Fibroblast of pulmonary artery (primary cell): ENCODE measurements at regions not wholly inside any gene's neighbourhood (a gene's known extent, or its start where the extent isn't known, plus 50 kb on each side); places are given as distances from the start of the nearest gene placed in this dataset.

Experiments used
- DNase-seq: peaks from one replicate; pipeline ENCODE4 v3.0.0-alpha.2; 2010; ENCODE audit warnings: low read depth
- H3K4me3 ChIP-seq: replicated peaks from 2 replicates; pipeline ENCODE4 v1.5.1; 2011; ENCODE audit warnings: low read depth, mild to moderate bottlenecking, control low read depth, low read length, moderate library complexity
- CTCF ChIP-seq: IDR thresholded peaks from 2 replicates; pipeline ENCODE4 v1.5.1; 2011; ENCODE audit warnings: mild to moderate bottlenecking, control low read depth, low read length, inconsistent platforms; ENCODE audit errors: missing control alignments

DNA sequence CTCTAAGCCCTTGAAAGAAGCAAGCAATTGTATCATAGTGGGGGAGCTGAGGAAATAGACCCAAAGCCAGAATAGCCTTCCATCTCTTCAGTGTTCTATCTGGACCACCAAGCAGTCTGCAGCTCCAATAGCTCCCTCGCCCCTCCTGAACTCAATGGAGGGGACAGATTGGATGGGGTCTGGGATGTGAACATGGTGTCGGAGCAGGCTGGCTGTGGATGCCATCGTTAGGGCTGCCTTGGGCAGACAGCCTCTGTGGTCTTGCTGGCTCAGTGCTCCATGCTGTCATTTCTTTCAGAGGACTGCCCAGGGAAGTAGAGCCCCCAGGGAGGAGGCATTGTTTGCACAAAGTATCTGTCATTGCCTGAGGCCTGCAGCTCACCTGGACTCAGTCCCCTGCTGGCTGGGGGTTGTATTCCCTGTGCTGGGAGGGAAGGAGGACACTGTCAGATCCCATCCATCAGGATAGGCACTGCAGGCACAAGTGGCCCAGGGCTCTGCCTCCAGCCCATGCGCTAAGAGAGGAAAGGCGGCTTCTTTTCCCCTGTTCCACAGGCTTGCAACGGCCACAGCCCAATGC is 537.7 kb downstream of the BUD13 start:
- DNase-seq, result no peak
- TF ChIP-seq CTCF, result no peak

GRCh38 chr11:116233561-116233960 is 539.2 kb downstream of the BUD13 start:
- no peak overlapping the region for H3K4me3 ChIP-seq
- DNase-seq, result no peak
- TF ChIP-seq CTCF, result no peak

More for the DNA sequence above, 537.7 kb downstream of the BUD13 start:
- H3K4me3 ChIP-seq, result no peak overlapping the region

DNA sequence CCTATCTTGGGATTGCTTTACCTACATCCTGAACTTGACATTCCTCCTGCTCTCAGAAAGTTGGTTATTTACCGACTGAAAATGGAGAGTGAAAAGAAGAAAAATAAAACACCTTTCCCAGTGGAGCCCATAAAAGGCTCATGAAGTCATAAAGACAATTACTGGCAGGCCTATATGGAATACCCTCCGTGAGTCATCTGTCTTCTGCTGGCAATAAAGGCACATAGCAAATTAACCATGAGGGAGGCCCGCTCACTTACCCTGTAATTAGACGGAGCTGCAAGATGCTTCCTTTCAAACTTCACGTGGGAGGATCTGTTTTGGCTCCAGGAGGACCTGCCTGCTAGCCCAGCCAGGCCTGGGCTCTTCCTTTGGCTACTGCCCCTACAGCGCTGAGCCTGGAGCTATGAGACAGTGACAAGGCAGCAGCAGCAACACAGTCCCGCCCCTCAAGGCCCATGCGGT is 540.4 kb downstream of the BUD13 start:
- no peak for TF ChIP-seq CTCF

DNA sequence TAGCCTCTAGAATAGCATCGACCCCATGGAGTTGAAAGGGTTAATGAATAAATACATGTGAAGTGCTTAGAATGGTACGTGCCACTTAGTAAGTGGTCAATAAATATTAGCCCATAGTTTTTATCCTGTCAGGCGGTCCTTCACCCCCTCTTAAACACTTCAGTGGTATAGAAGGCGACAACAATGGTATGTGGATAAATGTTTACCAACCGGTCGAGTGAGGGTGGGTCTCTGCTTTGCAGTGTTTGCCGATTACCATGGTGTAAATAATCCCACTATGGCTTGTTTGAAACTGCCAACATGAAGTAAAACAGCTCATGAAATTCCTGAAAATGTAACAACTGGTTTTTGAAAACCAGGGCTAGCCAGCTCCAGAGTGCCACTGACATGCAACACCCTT is 541.2 kb downstream of the BUD13 start:
- TF ChIP-seq CTCF, result no peak
- H3K4me3 ChIP-seq, result no peak overlapping the region
- no peak for DNase-seq

More for the DNA sequence above, 540.4 kb downstream of the BUD13 start:
- H3K4me3 ChIP-seq, result no peak overlapping the region
- DNase-seq, result no peak

GRCh38 chr11:116230438-116230837 is 542.3 kb downstream of the BUD13 start:
- DNase-seq, result no peak
- H3K4me3 ChIP-seq, result no peak overlapping the region
- TF ChIP-seq CTCF, result no peak

DNA sequence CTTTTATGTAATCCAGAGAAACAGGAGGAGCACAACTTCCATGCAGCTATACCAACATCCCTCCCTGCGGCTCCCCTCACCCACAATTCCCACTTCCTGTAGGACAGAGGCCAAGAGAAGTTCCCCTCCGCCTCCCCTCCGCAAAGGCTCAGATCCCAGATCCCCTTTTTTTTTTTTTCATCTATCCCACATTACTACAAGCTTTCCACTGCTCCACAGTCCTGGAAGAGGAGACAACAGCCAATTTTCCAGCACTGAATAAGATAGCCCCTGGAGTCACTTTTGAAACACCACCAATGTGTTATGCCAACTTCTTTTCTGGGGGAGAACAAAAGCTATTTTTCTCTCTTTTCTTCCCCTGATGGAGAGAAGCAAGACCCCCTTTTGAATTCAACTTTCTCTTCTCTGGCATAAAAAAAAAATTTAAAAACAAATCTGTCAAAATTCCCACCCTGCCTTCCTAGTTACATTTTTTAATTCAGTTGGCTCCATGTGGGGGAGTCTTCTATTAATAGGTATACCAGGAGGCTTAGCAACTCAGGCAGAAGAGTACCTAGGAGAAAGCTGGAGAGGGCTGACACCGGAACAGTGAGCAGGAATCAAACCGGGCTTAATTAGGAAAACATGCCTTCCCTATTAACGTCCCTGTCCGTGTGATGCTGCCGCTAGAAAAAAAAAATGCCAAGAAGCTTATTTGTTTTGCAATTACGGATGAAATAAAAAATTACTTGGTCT is 543.4 kb downstream of the BUD13 start:
- no peak overlapping the region for H3K4me3 ChIP-seq
- no peak for TF ChIP-seq CTCF
- DNase-seq, result no peak
